GM18499 (cell line): ENCODE measurements at regions not wholly inside any gene's neighbourhood (a gene's known extent, or its start where the extent isn't known, plus 50 kb on each side); places are given as distances from the start of the nearest gene placed in this dataset.
A peak's percentile ranks its signal among the peaks of the same experiment; 100 is the strongest.
"Not testable (repeated sequence)": the region's sequence is repeated elsewhere in the genome, so short reads cannot be mapped to it uniquely, and the experiment has no call there.

ENCODE experiments used
- ATAC-seq: cut with Tn5 transposase; IDR thresholded peaks from one replicate; pipeline ENCODE4 v1.9.1; 2021; ENCODE audit warnings: moderate number of reproducible peaks; ENCODE audit not compliant: insufficient read depth, unreplicated experiment

- ATAC-seq, result no peak
These were observed 186.2 kb upstream of the TBC1D5 start for GRCh38 chr3:17928502-17929145.

DNA sequence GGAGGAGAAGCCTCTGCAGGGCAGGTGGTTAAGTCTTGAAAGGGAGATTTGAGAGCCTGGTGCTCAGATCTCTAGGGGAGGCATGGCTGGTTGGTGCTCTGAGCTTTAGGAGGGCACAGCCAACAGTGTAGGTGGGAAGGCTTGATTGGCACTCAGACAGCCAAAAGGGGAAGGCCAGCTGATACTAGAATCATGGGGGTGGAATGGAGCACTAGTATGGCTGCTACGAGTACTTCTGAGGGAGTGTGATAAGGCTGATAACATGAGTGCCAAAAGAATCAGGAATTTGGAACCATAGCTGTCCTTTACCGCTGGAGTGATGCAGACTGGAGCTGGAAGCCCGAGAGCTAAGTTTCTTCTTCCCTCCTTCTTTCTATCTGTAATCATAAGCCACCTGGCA, 184.6 kb upstream of the TBC1D5 start:
- ATAC-seq, result no peak

DNA sequence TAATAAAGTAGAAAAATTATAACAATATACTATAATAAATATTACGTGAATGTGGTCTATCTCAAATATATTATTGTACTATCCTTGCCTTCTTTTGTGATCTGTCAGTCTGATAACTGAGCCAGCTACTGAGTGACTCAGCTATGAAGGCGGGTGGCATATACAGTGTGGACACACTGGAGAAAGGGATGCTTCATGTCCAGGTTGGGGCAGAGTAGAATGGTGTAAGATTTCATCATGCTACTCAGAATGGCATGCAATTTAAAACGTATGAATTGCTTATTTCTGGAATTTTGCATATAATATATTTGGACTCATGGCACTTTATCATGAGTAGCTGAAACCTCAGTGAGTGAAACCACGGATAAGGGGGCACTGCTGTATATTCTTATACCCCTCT, 172.9 kb upstream of the TBC1D5 start:
- ATAC-seq, result no peak

GRCh38 chr3:17913359-17913758, 170.9 kb upstream of the TBC1D5 start:
- ATAC-seq, result no peak

DNA sequence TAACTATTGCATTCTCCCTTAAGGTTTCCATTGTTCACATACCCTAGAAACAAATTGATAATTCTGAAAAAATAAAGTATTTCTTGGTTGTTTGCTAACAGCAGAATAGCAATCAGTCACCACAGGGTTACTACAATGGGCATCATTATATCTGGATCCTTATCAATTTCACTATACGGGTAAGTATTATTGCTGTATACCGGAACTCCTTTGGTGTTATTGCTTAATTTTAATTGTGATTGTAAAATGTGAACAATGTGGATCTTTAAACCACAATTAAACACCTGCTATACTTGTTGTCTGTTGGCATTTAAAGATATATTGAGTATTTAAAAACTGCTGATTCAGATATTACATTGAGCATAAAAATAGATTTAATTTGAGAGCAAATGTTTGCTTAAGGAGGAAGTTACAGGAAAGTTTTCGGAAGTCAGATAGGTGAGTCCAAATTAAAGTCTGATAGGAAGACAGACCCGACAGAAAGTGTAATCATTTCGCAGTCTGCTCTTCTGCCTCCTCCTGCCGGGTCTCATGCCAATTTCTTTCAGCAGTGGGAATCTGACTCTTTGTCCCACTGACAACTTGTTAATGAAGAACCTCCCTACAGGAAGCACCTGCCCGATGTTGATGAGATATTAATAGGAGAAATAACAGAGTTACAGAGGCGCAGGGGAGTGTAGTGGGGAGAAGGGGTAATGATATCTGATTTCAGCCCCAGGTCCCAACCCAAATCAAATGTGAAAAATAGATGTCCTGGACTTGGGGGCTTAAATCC, 169.7 kb upstream of the TBC1D5 start:
- no peak for ATAC-seq

DNA sequence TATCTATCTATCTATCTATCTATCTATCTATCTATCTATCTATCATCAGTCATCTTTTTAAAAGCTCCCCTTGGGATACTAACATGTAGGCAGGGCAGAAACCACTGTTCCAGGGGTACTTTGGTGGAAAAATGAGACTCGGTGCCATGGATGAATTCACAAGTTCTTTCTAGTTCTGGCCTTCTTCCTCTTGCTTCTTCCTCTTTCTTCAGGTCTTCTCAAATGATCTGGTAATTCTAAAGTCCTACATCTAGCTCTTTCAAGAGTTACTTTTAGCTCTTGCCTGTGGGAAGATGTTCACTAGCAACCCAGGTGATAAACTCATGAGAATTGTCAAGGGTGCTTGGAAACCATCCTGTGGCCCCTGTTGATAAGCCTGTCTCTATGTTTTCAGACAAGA, 168.5 kb upstream of the TBC1D5 start:
- ATAC-seq, result no peak

DNA sequence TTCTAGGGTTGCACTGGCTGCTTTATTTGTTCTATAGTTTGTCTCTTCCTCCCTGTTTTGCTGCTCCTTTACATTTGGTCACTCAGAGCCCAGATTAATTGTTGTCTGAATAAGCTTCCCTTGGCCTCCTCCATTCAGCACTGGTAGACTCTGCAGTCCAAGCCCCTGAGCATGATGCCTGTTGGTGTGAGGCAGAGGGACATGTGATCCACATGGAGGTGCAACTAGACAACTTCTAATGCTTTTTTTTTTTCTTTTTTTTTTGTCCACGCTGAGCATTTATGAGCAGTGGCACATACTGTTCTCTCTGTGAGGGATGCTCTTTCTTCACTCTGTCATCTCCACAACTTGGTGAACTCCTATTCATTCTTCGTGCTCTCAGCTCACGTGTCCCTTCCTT, 167.3 kb upstream of the TBC1D5 start:
- no peak for ATAC-seq

GRCh38 chr3:17908399-17909191, 166.2 kb upstream of the TBC1D5 start:
- ATAC-seq, result no peak

DNA sequence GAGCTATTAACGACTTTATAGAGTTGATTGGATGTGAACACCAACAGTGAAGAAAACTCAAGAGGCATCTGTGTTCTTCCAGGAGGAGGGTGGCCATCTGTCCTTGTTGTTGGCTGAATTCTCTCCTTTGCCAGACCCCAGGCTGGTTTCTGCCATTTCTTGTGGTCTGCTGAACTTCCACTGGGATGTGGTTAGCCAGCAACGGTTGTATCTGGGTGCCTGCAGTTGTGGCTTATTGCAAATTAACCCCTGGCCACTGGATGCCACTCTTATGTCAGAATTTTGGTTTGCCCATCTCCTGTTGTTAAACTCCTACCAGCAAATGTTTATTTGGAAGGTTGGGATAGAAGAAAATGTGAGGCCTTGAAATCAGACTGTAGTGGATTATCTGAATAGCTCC, 163.6 kb upstream of the TBC1D5 start:
- no peak for ATAC-seq

DNA sequence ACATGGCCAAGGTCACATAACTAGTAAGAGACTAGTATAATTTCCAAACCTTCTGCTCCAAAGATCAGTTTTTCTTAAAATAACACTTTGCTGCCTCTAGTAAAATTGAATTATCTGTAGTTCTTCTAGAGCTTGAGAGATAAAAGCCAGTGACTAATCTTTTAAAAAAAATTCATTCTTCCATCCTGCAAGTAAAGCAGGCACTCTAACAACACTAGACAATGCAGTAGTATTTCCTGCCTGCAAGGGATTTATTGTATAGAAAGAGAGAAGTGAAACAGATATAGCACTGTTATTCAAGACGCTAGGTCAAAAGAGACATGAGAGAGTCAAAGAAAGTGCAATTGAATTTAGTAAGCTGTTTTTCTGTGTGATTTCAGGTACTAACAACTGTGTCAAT, 159.5 kb upstream of the TBC1D5 start:
- peak; percentile 97 for ATAC-seq

- peak; percentile 75 for ATAC-seq
These were observed 152.1 kb upstream of the TBC1D5 start for GRCh38 chr3:17894434-17895060.

- no peak for ATAC-seq
These were observed 148.9 kb upstream of the TBC1D5 start for GRCh38 chr3:17891139-17891856.

GRCh38 chr3:17885986-17886385, 143.6 kb upstream of the TBC1D5 start:
- no peak for ATAC-seq

- ATAC-seq, result no peak
These were observed 140.6 kb upstream of the TBC1D5 start for GRCh38 chr3:17882981-17883380.

DNA sequence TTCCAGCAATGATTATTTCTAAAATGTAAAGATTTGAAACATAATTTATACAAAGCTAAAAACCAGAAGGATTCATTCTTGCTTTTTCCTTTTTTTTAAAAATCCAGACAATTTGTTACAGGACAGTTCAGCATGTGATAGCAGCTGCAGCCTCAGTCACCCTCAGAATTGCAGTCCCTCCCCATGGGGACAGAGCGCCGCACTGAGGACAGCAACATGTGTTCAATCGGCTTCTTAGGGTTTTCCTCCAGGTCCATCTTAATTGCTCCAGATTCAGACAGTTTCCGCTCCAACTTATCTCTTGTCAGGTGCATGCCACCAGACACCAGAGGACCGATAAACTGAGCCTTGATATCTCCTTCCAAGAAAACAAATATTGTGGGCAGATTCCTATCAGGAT, 134.9 kb upstream of the TBC1D5 start:
- no peak for ATAC-seq

DNA sequence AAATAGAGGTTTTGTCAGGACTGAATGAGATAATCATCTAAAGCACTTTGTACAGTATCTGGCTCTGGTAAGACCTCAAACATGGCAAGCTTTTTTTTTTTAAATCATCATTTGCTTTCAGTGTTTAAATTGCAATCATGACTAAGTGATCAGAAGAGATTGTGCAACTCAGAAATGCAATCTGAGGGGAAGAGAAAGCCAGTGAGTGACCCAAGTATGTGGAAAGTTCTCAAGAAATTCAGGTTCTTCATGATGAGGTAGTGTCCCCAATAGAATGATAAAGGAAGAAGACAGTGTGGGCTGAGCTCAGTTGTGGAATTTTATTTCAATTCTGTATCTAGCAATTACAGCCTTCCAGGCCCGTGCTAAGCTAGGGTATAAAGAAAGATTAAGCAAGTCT, 132.2 kb upstream of the TBC1D5 start:
- ATAC-seq, result no peak

DNA sequence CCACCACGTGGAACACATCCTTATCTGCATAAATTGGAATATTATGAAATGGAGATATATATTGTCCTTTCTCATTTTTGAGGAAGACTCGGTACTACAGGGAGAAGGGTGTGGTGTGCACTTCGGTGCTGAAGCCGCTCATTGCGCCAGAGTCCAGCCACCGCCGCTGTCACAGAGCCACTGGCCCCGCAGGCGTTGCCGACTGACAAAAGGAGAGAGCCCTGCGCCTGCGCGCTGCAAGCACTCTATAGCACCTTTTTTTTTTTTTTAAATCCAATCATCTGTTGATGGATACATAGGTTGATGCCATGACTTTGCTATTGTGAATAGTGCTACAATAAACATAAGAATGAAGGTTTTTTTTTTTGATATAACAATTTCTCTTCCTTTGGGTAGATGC, 130.0 kb upstream of the TBC1D5 start:
- no peak for ATAC-seq

- no peak for ATAC-seq
These were observed 123.2 kb upstream of the TBC1D5 start for GRCh38 chr3:17865631-17866030.

GRCh38 chr3:17861476-17861875, 119.0 kb upstream of the TBC1D5 start:
- no peak for ATAC-seq

DNA sequence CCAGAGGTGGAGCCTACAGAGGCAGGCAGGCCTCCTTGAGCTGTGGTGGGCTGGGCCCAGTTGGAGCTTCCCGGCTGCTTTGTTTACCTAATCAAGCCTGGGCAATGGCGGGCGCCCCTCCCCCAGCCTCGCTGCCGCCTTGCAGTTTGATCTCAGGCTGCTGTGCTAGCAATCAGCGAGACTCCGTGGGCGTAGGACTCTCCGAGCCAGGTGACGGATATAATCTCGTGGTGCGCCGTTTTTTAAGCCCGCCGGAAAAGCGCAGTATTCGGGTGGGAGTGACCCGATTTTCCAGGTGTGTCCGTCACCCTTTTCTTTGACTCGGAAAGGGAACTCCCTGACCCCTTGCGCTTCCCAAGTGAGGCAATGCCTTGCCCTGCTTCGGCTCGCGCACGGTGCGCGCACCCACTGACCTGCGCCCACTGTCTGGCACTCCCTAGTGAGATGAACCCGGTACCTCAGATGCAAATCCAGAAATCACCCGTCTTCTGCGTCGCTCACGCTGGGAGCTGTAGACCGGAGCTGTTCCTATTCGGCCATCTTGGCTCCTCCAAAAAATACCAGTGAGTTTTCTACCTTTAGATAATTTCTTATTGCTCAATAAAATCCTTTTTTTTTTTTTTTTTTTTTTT, 118.5 kb upstream of the TBC1D5 start:
- ATAC-seq, result not testable (repeated sequence)
